Nephron (organoid): ENCODE measurements at regions not wholly inside any gene's neighbourhood (a gene's known extent, or its start where the extent isn't known, plus 50 kb on each side); places are given as distances from the start of the nearest gene placed in this dataset.
A peak's percentile ranks its signal among the peaks of the same experiment; 100 is the strongest.

ENCODE experiments used
- H3K27ac Mint-ChIP-seq, 3 experiments: 2 replicates each; pipeline ENCODE4 v1.8.0; 2020; ENCODE audit warnings: mixed read lengths in 3 of 3, mild to moderate bottlenecking in 2 of 3, moderate library complexity in 1 of 3
- H3K27me3 Mint-ChIP-seq: 2 replicates; pipeline ENCODE4 v1.8.0; 2021; ENCODE audit warnings: low read depth, mild to moderate bottlenecking, moderate library complexity, mixed read lengths
- H3K36me3 Mint-ChIP-seq: 2 replicates; pipeline ENCODE4 v1.8.0; 2020; ENCODE audit warnings: low read depth, mixed read lengths
- H3K4me1 Mint-ChIP-seq: 2 replicates; pipeline ENCODE4 v1.8.0; 2020; ENCODE audit warnings: mixed read lengths
- H3K4me3 Mint-ChIP-seq, 3 experiments: 2 replicates each; pipeline ENCODE4 v1.8.0; 2020; ENCODE audit warnings: mild to moderate bottlenecking in 3 of 3, mixed read lengths in 3 of 3, moderate library complexity in 2 of 3
- H3K9me3 Mint-ChIP-seq: 2 replicates; pipeline ENCODE4 v1.8.0; 2020; ENCODE audit warnings: mixed read lengths
- TF ChIP-seq, protein P1 (sequence below), 3 experiments: fragments of 200-600 bp; sonication (generic); IDR thresholded peaks; one replicate each; pipeline ENCODE4 v1.5.0; 2021; ENCODE audit warnings: antibody characterized with exemption in 3 of 3; ENCODE audit not compliant: unreplicated experiment in 3 of 3

DNA sequence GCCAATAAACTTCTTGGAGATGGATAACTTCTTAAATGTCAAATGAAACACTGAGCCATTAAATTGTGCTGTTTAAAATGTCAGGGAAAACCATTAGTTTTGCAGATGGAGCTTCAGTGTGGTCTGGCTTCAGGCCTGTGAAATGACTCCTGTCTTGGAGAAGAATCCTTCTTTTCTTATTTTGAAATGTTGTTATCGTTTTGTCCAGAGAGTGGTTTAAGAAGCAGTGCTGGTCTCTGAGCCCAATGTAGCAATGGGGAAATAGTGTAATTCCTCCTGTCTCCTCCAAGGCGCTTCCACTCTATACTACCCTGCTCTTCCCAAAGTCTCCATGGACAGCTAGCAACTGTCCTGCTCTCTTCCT lies 177.6 kb downstream of the REEP3 start:
- Mint-ChIP-seq H3K4me1 (peaks cover 61% of the 10 kb centered on the region), H3K9me3 (no peaks in the 10 kb centered on the region), H3K27me3 (no peaks in the 10 kb centered on the region), H3K4me3 (no peak overlapping the region), H3K36me3 (no peaks in the 10 kb centered on the region), H3K27ac (peak overlapping the region; percentile 83 to 90 (median 85))
- TF ChIP-seq, protein P1, sequence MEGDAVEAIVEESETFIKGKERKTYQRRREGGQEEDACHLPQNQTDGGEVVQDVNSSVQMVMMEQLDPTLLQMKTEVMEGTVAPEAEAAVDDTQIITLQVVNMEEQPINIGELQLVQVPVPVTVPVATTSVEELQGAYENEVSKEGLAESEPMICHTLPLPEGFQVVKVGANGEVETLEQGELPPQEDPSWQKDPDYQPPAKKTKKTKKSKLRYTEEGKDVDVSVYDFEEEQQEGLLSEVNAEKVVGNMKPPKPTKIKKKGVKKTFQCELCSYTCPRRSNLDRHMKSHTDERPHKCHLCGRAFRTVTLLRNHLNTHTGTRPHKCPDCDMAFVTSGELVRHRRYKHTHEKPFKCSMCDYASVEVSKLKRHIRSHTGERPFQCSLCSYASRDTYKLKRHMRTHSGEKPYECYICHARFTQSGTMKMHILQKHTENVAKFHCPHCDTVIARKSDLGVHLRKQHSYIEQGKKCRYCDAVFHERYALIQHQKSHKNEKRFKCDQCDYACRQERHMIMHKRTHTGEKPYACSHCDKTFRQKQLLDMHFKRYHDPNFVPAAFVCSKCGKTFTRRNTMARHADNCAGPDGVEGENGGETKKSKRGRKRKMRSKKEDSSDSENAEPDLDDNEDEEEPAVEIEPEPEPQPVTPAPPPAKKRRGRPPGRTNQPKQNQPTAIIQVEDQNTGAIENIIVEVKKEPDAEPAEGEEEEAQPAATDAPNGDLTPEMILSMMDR (IDR thresholded peaks at IDR 0.05; ENCODE audit: unreplicated experiment in 3 of 3), result no peak

DNA sequence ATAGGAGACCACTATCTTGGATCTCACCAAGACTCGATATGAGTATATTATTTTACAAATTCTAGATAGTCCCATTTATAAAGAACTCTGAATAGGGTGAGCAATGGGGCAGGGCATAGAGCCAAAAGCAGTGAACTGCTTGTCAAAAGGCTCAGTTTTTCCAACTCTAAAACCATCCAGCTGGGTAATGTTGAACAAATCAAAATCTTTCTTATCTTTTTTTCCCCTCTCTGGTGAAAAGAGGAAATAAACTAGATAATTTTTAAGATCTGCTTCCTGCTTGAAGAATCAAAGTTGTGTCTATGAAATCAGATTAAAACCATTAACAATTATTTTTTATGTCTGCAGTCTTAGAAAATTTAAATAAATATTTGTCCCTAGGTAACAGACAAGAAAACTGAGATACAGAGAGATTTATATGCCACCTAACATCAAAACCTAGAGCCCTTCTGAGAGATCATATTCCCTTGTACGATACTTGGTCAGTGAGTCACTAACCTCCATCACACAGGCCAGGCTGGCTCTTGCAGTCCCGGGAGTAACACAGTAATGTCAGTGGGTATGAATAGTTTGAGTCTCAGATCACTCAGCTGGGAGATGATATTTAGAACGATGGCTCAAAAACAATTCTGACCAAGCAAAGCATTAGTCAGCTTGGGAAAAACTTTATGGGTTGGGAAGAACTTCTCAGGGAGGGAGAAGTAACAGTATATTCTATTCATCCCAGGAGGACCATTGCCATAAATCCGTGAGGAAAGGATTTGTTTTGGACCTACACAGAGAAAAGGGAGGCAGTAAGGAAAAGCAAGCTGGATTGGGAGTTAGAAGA lies 178.8 kb downstream of the REEP3 start:
- Mint-ChIP-seq H3K36me3 (no peaks in the 10 kb centered on the region), H3K27me3 (no peaks in the 10 kb centered on the region), H3K4me3 (peak overlapping the region in 2 of 3 experiments; percentile 7), H3K27ac (peak overlapping the region; percentile 83 to 90 (median 85)), H3K4me1 (peaks cover 61% of the 10 kb centered on the region), H3K9me3 (no peaks in the 10 kb centered on the region)
- TF ChIP-seq, protein P1 (IDR thresholded peaks at IDR 0.05; ENCODE audit: unreplicated experiment in 3 of 3), result no peak

DNA sequence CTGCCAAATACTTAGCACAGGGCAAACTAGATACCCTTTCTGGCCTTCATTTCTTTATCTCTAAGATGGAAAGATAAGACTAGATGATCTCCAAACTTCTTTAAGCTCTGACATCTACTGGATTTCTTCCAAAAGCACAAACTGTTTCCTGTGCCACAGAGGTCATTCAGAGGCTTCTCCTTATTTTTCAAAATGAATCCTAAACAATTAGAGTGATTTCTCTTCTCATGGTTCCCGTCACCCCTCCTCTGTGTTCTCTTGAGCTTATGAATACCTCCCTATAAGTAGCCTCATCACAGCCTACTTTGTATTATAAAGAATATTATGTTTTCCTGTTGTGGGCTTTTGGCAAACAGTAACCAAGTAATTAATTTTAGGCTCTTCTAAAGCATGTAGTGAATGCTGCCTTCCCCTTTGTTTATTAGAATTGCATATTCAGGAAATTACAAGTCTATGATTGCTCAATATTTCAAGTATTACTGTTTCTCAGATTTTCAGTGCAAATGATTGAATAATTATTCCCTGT lies 179.5 kb downstream of the REEP3 start:
- Mint-ChIP-seq H3K4me3 (no peak overlapping the region), H3K27me3 (no peaks in the 10 kb centered on the region), H3K9me3 (no peaks in the 10 kb centered on the region), H3K4me1 (peaks cover 61% of the 10 kb centered on the region), H3K36me3 (no peaks in the 10 kb centered on the region), H3K27ac (peak overlapping the region; percentile 83 to 90 (median 85))
- TF ChIP-seq, protein P1 (IDR thresholded peaks at IDR 0.05; ENCODE audit: unreplicated experiment in 3 of 3), result no peak

DNA sequence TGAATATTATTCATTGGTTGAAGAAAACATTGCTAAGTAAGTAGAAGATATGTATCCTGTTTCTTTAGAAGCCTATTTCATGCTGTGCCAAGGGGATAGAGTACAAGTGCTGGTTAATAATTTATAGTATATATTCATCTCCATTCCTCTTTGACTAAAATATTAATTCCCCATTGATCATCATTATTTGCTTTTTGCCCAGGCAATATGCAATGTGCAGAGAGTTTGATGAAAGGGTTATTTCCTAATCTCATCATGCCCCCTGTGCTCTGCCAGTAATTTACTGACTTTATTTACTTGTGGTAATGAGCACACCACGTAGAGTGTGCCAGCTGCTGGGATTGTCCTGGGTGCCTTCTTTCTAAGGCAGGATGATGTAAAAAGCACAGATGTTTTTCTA lies 180.9 kb downstream of the REEP3 start:
- peaks cover 56% of the 10 kb centered on the region for H3K4me1 Mint-ChIP-seq
- H3K9me3 Mint-ChIP-seq, result no peaks in the 10 kb centered on the region
- no peaks in the 10 kb centered on the region for H3K36me3 Mint-ChIP-seq
- H3K27ac Mint-ChIP-seq, result peak overlapping the region in 2 of 3 experiments; percentile 59 to 76
- TF ChIP-seq, protein P1 (IDR thresholded peaks at IDR 0.05; ENCODE audit: unreplicated experiment in 3 of 3), result no peak
- no peaks in the 10 kb centered on the region for H3K27me3 Mint-ChIP-seq
- no peak overlapping the region for H3K4me3 Mint-ChIP-seq

DNA sequence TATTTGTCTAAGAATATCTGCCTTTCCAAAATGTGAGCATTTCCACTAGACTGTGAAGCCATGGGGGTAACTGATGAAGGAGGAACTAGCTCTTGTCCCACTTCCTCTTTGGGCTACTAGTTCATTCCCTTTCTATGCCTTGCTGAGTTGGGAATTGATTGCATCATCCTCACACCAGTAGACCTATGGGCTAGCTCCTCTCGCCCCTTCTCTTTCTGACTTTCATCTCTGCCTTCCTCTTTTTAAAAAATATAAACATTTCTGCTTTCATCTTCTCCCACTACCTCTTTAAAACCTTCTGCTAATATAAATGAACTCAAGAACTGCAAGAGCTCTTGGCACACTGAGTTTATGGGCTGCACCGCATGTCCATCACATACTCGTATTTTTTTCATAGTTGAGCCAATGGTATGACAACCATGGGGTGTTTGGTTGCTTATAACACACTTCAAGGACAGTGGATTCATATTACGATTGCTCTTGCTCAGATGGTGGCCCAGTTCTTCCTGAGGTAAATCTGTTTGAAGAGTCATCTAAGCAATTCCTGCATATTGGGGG lies 182.0 kb downstream of the REEP3 start:
- Mint-ChIP-seq H3K4me3 (no peak overlapping the region), H3K27ac (peak overlapping the region; percentile 6 to 21 (median 16)), H3K36me3 (no peaks in the 10 kb centered on the region), H3K4me1 (peaks cover 55% of the 10 kb centered on the region), H3K27me3 (no peaks in the 10 kb centered on the region), H3K9me3 (no peaks in the 10 kb centered on the region)
- TF ChIP-seq, protein P1 (IDR thresholded peaks at IDR 0.05; ENCODE audit: unreplicated experiment in 3 of 3), result no peak
